ENCODE measurements at regions not wholly inside any gene's neighbourhood (a gene's known extent, or its start where the extent isn't known, plus 50 kb on each side); places are given as distances from the start of the nearest gene placed in this dataset.

GRCh38 chr6:163630572-163630971 is 216.1 kb downstream of the QKI start:
- no peak for TF ChIP-seq ZBTB34 (CRISPR knock-in tag; IDR thresholded peaks at IDR 0.05)
- TF ChIP-seq HNRNPUL1 (IDR thresholded peaks at IDR 0.05; ENCODE audit: low read length), result no peak
- TF ChIP-seq JUN (IDR thresholded peaks at IDR 0.05; ENCODE audit: borderline replicate concordance, low read depth, low read length), result no peak
- no peak for TF ChIP-seq JUN (CRISPR knock-in tag; IDR thresholded peaks at IDR 0.05; ENCODE audit: borderline replicate concordance)
- no peak for TF ChIP-seq CTCF (IDR thresholded peaks at IDR 0.05 in 2 of 3, conservative IDR thresholded peaks at IDR 0.05 in 1 of 3; ENCODE audit: insufficient read depth in 2 of 3, low read depth in 1 of 3, low read length in 3 of 3)
- no peak for TF ChIP-seq MAFK (IDR thresholded peaks at IDR 0.05; ENCODE audit: low read length)

Measured in K562 (cell line).